ENCODE measurements at regions not wholly inside any gene's neighbourhood (a gene's known extent, or its start where the extent isn't known, plus 50 kb on each side); places are given as distances from the start of the nearest gene placed in this dataset.

DNA sequence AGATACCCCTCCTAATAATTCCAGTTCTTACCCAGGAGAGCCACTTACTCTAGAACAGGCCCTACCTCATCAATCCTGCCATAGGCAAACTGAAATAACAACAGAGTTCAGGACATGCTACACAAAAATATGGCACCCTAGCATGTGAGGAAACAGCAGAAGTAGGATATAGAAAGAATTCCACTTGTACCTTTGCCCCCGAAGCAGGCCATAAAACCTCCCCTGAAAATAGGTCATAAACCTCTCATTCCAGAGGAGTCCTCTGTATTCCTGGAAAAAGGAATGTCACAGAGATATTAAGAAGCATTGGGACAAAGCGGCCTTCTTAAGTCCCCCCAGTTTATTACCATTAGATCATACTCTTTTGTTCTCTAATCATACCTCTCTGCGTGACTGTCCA lies 504.3 kb upstream of the MARCKS start (continued):
- TF ChIP-seq, protein P1, sequence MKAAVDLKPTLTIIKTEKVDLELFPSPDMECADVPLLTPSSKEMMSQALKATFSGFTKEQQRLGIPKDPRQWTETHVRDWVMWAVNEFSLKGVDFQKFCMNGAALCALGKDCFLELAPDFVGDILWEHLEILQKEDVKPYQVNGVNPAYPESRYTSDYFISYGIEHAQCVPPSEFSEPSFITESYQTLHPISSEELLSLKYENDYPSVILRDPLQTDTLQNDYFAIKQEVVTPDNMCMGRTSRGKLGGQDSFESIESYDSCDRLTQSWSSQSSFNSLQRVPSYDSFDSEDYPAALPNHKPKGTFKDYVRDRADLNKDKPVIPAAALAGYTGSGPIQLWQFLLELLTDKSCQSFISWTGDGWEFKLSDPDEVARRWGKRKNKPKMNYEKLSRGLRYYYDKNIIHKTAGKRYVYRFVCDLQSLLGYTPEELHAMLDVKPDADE (IDR thresholded peaks at IDR 0.05), result no peak

DNA sequence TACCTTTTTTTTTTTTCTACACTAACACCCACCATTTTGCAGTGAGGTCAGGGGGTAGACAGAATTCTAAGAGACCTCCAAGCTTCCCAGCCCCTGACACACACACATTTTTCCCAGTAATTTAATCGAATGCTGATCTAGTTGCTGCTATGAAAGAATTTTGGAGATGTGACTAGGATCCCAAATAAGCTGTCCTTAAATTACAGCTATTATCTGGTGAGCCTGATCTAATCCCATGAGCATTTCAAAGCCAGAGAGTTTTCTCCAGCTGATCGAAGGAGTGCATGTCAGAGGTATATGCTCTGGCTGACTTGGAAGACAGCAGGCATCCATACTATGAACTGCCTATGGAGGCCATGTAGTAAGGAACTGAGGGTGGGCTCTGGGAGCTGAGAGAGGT lies 503.8 kb upstream of the MARCKS start:
- Mint-ChIP-seq H3K4me1 (no peaks in the 10 kb centered on the region), H3K36me3 (ENCODE audit: low read depth) (no peaks in the 10 kb centered on the region), H3K27ac (no peak overlapping the region), H3K27me3 (ENCODE audit: insufficient read depth, low read depth, poor library complexity) (no peaks in the 10 kb centered on the region), H3K4me3 (no peak overlapping the region), H3K9me3 (no peaks in the 10 kb centered on the region)
- H3F3A ChIP-seq (replicated peaks; ENCODE audit: low read depth), result no peaks in the 10 kb centered on the region
- H3K4me1 ChIP-seq (ENCODE audit: insufficient read depth), result no peaks in the 10 kb centered on the region
- no peak overlapping the region for H3K4me3 ChIP-seq
- no peaks in the 10 kb centered on the region for H3K36me3 ChIP-seq (ENCODE audit: insufficient read depth)
- H3K9me2 ChIP-seq (ENCODE audit: insufficient read depth), result peaks cover 7% of the 10 kb centered on the region; the same call in 1 of the 2 replicates
- H4K20me1 ChIP-seq (replicated peaks; ENCODE audit: insufficient read depth), result no peaks in the 10 kb centered on the region
- DNase-seq (ENCODE audit: low spot score) (no peak), ATAC-seq (no peak)
- H3K27ac ChIP-seq (ENCODE audit: low read depth), result no peak overlapping the region
- no peaks in the 10 kb centered on the region for H3K79me2 ChIP-seq (replicated peaks; ENCODE audit: insufficient read depth)
- no peak overlapping the region for H3K4me2 ChIP-seq
- TF ChIP-seq JUNB (IDR thresholded peaks at IDR 0.05; ENCODE audit: unreplicated experiment) (no peak), NANOG (IDR thresholded peaks at IDR 0.05; ENCODE audit: borderline replicate concordance) (no peak), STAT1 (IDR thresholded peaks at IDR 0.05; ENCODE audit: unreplicated experiment) (no peak), CREB1 (CRISPR knock-in tag; IDR thresholded peaks at IDR 0.05; ENCODE audit: low read depth) (no peak), POLR2AphosphoS5 (IDR thresholded peaks at IDR 0.05; ENCODE audit: low read depth) (no peak), EZH2phosphoT487 (IDR thresholded peaks at IDR 0.05; ENCODE audit: unreplicated experiment) (no peak), EZH2 (IDR thresholded peaks at IDR 0.05; ENCODE audit: low read depth, unreplicated experiment) (no peak), ZNF114 (CRISPR knock-in tag; IDR thresholded peaks at IDR 0.05) (no peak)
- TF ChIP-seq, protein P2, sequence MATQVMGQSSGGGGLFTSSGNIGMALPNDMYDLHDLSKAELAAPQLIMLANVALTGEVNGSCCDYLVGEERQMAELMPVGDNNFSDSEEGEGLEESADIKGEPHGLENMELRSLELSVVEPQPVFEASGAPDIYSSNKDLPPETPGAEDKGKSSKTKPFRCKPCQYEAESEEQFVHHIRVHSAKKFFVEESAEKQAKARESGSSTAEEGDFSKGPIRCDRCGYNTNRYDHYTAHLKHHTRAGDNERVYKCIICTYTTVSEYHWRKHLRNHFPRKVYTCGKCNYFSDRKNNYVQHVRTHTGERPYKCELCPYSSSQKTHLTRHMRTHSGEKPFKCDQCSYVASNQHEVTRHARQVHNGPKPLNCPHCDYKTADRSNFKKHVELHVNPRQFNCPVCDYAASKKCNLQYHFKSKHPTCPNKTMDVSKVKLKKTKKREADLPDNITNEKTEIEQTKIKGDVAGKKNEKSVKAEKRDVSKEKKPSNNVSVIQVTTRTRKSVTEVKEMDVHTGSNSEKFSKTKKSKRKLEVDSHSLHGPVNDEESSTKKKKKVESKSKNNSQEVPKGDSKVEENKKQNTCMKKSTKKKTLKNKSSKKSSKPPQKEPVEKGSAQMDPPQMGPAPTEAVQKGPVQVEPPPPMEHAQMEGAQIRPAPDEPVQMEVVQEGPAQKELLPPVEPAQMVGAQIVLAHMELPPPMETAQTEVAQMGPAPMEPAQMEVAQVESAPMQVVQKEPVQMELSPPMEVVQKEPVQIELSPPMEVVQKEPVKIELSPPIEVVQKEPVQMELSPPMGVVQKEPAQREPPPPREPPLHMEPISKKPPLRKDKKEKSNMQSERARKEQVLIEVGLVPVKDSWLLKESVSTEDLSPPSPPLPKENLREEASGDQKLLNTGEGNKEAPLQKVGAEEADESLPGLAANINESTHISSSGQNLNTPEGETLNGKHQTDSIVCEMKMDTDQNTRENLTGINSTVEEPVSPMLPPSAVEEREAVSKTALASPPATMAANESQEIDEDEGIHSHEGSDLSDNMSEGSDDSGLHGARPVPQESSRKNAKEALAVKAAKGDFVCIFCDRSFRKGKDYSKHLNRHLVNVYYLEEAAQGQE (IDR thresholded peaks at IDR 0.05; ENCODE audit: unreplicated experiment), result no peak
- TF ChIP-seq, protein P1 (IDR thresholded peaks at IDR 0.05), result no peak
- TF ChIP-seq, protein P3, sequence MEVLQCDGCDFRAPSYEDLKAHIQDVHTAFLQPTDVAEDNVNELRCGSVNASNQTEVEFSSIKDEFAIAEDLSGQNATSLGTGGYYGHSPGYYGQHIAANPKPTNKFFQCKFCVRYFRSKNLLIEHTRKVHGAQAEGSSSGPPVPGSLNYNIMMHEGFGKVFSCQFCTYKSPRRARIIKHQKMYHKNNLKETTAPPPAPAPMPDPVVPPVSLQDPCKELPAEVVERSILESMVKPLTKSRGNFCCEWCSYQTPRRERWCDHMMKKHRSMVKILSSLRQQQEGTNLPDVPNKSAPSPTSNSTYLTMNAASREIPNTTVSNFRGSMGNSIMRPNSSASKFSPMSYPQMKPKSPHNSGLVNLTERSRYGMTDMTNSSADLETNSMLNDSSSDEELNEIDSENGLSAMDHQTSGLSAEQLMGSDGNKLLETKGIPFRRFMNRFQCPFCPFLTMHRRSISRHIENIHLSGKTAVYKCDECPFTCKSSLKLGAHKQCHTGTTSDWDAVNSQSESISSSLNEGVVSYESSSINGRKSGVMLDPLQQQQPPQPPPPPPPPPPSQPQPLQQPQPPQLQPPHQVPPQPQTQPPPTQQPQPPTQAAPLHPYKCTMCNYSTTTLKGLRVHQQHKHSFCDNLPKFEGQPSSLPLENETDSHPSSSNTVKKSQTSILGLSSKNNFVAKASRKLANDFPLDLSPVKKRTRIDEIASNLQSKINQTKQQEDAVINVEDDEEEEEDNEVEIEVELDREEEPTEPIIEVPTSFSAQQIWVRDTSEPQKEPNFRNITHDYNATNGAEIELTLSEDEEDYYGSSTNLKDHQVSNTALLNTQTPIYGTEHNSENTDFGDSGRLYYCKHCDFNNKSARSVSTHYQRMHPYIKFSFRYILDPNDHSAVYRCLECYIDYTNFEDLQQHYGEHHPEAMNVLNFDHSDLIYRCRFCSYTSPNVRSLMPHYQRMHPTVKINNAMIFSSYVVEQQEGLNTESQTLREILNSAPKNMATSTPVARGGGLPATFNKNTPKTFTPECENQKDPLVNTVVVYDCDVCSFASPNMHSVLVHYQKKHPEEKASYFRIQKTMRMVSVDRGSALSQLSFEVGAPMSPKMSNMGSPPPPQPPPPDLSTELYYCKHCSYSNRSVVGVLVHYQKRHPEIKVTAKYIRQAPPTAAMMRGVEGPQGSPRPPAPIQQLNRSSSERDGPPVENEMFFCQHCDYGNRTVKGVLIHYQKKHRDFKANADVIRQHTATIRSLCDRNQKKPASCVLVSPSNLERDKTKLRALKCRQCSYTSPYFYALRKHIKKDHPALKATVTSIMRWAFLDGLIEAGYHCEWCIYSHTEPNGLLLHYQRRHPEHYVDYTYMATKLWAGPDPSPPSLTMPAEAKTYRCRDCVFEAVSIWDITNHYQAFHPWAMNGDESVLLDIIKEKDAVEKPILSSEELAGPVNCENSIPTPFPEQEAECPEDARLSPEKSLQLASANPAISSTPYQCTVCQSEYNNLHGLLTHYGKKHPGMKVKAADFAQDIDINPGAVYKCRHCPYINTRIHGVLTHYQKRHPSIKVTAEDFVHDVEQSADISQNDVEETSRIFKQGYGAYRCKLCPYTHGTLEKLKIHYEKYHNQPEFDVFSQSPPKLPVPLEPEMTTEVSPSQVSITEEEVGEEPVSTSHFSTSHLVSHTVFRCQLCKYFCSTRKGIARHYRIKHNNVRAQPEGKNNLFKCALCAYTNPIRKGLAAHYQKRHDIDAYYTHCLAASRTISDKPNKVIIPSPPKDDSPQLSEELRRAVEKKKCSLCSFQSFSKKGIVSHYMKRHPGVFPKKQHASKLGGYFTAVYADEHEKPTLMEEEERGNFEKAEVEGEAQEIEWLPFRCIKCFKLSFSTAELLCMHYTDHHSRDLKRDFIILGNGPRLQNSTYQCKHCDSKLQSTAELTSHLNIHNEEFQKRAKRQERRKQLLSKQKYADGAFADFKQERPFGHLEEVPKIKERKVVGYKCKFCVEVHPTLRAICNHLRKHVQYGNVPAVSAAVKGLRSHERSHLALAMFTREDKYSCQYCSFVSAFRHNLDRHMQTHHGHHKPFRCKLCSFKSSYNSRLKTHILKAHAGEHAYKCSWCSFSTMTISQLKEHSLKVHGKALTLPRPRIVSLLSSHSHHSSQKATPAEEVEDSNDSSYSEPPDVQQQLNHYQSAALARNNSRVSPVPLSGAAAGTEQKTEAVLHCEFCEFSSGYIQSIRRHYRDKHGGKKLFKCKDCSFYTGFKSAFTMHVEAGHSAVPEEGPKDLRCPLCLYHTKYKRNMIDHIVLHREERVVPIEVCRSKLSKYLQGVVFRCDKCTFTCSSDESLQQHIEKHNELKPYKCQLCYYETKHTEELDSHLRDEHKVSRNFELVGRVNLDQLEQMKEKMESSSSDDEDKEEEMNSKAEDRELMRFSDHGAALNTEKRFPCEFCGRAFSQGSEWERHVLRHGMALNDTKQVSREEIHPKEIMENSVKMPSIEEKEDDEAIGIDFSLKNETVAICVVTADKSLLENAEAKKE (CRISPR knock-in tag; IDR thresholded peaks at IDR 0.05), result no peak
- H3K27me3 ChIP-seq (ENCODE audit: insufficient read depth), result no peaks in the 10 kb centered on the region
- H2AFZ ChIP-seq, result no peak overlapping the region
